ENCODE measurements at regions not wholly inside any gene's neighbourhood (a gene's known extent, or its start where the extent isn't known, plus 50 kb on each side); places are given as distances from the start of the nearest gene placed in this dataset.

DNA sequence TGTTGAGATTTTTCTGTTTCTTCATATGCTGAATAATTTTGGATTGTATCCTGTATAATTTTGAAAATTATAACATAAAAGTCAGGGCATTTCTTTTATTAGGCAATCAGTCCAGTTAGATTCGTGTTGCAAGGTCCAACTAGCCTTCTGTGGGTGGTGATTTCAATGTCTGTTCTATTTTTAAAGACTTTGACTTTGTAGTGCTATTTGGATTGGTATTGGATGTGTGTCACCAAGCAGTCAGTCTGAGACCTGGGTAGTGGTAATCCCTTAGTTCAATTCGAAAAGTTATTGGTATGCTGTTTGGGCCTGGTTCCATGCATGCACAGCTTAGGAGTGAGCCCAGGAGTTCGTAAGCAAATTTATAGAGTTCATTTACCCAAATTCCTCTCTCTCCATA, 82.2 kb downstream of the EPDR1 start:
- Mint-ChIP-seq H3K9me3 (peaks cover 8% of the 10 kb centered on the region), H3K36me3 (ENCODE audit: low read depth) (no peaks in the 10 kb centered on the region), H3K27ac (no peak overlapping the region), H3K4me1 (peaks cover 29% of the 10 kb centered on the region), H3K4me3 (no peak overlapping the region), H3K27me3 (ENCODE audit: low read depth) (no peaks in the 10 kb centered on the region)
- TF ChIP-seq, protein P1, sequence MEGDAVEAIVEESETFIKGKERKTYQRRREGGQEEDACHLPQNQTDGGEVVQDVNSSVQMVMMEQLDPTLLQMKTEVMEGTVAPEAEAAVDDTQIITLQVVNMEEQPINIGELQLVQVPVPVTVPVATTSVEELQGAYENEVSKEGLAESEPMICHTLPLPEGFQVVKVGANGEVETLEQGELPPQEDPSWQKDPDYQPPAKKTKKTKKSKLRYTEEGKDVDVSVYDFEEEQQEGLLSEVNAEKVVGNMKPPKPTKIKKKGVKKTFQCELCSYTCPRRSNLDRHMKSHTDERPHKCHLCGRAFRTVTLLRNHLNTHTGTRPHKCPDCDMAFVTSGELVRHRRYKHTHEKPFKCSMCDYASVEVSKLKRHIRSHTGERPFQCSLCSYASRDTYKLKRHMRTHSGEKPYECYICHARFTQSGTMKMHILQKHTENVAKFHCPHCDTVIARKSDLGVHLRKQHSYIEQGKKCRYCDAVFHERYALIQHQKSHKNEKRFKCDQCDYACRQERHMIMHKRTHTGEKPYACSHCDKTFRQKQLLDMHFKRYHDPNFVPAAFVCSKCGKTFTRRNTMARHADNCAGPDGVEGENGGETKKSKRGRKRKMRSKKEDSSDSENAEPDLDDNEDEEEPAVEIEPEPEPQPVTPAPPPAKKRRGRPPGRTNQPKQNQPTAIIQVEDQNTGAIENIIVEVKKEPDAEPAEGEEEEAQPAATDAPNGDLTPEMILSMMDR (IDR thresholded peaks at IDR 0.05; ENCODE audit: unreplicated experiment in 3 of 3), result no peak

DNA sequence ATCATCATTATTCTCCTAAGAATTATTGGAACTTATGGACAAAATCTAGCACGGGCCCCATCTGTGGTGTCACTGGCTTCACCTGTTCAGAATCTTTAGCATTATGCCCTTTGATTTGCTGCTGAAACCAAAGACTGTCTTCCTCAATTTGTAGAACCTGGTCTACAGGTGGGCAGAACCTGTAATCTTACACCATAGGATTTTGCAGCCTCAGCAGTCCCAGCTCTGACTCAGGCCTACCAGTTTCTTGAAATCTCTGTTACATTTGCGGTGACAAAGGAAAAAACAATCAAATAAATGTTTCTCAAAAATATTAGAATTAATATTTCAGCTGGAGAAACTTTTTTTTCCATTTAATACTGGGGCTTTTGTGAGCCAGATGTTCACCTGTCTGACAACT, 86.1 kb downstream of the EPDR1 start:
- H3K4me3 Mint-ChIP-seq, result no peak overlapping the region
- no peaks in the 10 kb centered on the region for H3K36me3 Mint-ChIP-seq (ENCODE audit: low read depth)
- TF ChIP-seq, protein P1 (IDR thresholded peaks at IDR 0.05; ENCODE audit: unreplicated experiment in 3 of 3), result no peak
- H3K4me1 Mint-ChIP-seq, result peaks cover 7% of the 10 kb centered on the region
- no peak overlapping the region for H3K27ac Mint-ChIP-seq
- H3K9me3 Mint-ChIP-seq, result peaks cover 17% of the 10 kb centered on the region
- H3K27me3 Mint-ChIP-seq (ENCODE audit: low read depth), result peaks cover 3% of the 10 kb centered on the region

DNA sequence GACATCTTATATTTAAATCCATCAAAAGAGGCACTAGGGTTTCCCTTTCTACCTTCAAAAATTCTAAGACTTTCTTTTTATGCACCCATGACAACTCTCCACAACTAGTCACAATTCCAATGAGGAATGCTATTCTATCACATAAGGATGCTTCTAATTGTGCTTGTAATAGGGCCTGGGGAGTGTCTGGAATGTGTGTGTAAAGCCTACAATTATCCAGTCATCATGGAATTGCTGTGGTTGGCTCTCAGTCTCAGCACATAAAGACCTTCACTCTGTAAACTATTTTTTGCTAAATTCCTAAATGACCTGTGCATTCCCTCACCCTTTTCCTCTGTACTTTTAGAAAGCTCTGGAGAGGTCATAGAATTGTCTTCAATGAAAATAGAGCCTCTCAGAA, 86.7 kb downstream of the EPDR1 start:
- Mint-ChIP-seq H3K4me1 (peaks cover 4% of the 10 kb centered on the region), H3K9me3 (peaks cover 16% of the 10 kb centered on the region), H3K36me3 (ENCODE audit: low read depth) (no peaks in the 10 kb centered on the region), H3K27me3 (ENCODE audit: low read depth) (peaks cover 3% of the 10 kb centered on the region), H3K4me3 (no peak overlapping the region), H3K27ac (no peak overlapping the region)
- TF ChIP-seq, protein P1 (IDR thresholded peaks at IDR 0.05; ENCODE audit: unreplicated experiment in 3 of 3), result no peak

DNA sequence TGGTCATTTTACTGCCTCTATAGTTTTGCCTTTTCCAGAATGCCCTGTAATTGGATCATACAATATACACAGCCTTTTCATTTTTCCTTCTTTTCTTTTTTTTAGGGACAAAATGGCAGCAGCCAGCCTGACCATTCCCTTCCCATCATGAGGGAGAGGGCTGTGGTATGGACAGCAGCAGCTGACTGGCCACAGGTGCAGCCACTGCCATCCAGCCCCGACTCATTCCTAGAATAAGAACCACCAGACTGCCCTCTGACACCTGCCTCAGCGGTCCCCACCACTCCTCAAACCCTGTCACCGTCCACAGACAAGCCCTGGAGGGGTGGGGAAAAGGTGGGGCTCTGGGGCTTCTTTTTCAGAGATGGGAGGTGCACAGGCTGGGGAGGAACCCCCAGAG, 92.8 kb downstream of the EPDR1 start:
- H3K27ac Mint-ChIP-seq, result no peak overlapping the region
- TF ChIP-seq, protein P1 (IDR thresholded peaks at IDR 0.05; ENCODE audit: unreplicated experiment in 3 of 3), result no peak
- H3K36me3 Mint-ChIP-seq (ENCODE audit: low read depth), result no peaks in the 10 kb centered on the region
- H3K4me1 Mint-ChIP-seq, result no peaks in the 10 kb centered on the region
- no peak overlapping the region for H3K4me3 Mint-ChIP-seq
- H3K27me3 Mint-ChIP-seq (ENCODE audit: low read depth), result peaks cover 7% of the 10 kb centered on the region
- peaks cover 21% of the 10 kb centered on the region for H3K9me3 Mint-ChIP-seq

DNA sequence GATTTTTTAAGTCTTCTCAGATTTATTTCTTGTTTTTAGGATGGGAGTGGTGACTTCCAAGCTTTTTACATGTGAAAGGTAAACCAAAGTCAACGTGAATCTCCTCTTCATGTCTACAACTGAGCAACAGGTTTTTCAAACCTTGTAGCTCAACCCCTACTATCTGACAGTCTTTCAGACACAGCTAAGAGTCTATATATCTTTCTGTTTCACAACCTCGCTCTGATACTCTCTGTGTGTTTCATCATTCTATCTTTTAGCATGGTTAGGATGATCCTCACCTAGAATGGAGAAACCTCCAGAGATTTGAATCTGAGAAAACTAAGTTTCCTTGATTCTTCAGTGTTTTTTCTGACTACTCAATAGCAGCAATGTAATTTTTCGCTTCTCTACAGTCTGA, 96.1 kb downstream of the EPDR1 start:
- Mint-ChIP-seq H3K4me3 (no peak overlapping the region), H3K27ac (no peak overlapping the region), H3K27me3 (ENCODE audit: low read depth) (peaks cover 3% of the 10 kb centered on the region), H3K9me3 (peaks cover 8% of the 10 kb centered on the region), H3K4me1 (no peaks in the 10 kb centered on the region), H3K36me3 (ENCODE audit: low read depth) (no peaks in the 10 kb centered on the region)
- TF ChIP-seq, protein P1 (IDR thresholded peaks at IDR 0.05; ENCODE audit: unreplicated experiment in 3 of 3), result no peak

DNA sequence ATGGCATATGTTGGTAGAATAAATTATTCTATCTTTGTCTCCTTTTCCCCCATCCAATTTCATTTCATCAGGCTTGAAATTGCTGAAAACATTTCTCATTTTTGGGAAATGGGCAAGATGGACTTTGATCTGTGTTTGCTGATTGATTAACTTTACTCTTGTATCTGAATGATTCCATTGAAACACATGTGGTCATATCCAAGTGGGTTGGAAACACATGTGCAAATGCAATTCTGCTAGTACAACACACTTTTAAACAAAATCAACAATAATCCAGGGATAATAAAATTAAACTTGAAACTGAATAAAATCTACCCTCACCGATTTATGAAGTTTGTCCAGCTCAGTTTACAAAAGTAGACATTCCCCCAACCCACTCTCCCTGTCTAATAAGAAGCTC, 96.9 kb downstream of the EPDR1 start:
- Mint-ChIP-seq H3K27ac (no peak overlapping the region), H3K27me3 (ENCODE audit: low read depth) (peaks cover 3% of the 10 kb centered on the region), H3K4me1 (no peaks in the 10 kb centered on the region), H3K4me3 (no peak overlapping the region), H3K9me3 (peaks cover 8% of the 10 kb centered on the region), H3K36me3 (ENCODE audit: low read depth) (no peaks in the 10 kb centered on the region)
- TF ChIP-seq, protein P1 (IDR thresholded peaks at IDR 0.05; ENCODE audit: unreplicated experiment in 3 of 3), result no peak

Measured in nephron (organoid).